BE2C (cell line): ENCODE measurements at regions not wholly inside any gene's neighbourhood (a gene's known extent, or its start where the extent isn't known, plus 50 kb on each side); places are given as distances from the start of the nearest gene placed in this dataset.
"Not testable (repeated sequence)": the region's sequence is repeated elsewhere in the genome, so short reads cannot be mapped to it uniquely, and the experiment has no call there.

Experiments used
- DNase-seq: peaks from one replicate; pipeline ENCODE4 v3.0.0-alpha.2; 2020
- H3K27me3 ChIP-seq: fragments of 250-450 bp; sonication (Bioruptor Pico); 2 replicates; pipeline ENCODE4 v1.5.1; 2020; ENCODE audit warnings: mild to moderate bottlenecking
- H3K36me3 ChIP-seq: fragments of 250-450 bp; sonication (Bioruptor Pico); 2 replicates; pipeline ENCODE4 v1.5.1; 2020; ENCODE audit warnings: mild to moderate bottlenecking
- H3K4me1 ChIP-seq: fragments of 250-450 bp; sonication (Bioruptor Pico); 2 replicates; pipeline ENCODE4 v1.5.1; 2020
- H3K4me3 ChIP-seq: 2 replicates; pipeline ENCODE4 v1.5.1; 2011; ENCODE audit warnings: low read depth, low read length
- H3K9me3 ChIP-seq: fragments of 250-450 bp; sonication (Bioruptor Pico); 2 replicates; pipeline ENCODE4 v1.5.1; 2020
- CTCF ChIP-seq: IDR thresholded peaks from 2 replicates; pipeline ENCODE4 v1.5.1; 2012; ENCODE audit warnings: mild to moderate bottlenecking, low read depth, low read length

DNA sequence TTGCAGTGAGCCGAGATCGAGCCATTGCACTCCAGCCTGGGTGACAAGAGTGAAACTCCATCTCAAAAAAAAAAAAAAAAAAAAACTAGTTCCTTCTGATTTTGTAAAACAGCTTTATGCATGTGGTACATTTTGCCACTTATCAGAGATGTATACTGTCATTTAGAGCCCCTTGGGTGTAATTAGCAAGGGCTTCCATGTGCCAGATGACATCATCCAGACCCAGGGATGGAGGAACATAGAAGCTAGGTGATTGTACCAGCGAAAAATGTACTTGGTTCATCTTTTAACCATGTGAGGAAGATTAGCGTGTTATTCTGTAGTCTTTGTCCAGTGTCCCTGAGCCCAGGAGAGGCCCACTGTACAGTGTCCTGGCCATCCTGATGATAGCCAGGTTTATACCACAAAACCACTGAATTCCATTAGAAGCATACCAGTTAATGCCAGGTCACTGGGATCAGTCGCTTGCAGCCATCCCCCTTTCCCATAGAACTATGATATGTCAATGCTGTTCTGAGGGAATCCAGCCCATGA is 239.3 kb upstream of the SGCD start:
- Histone ChIP-seq H3K4me1 (no peaks in the 10 kb centered on the region), H3K9me3 (no peaks in the 10 kb centered on the region), H3K27me3 (no peaks in the 10 kb centered on the region), H3K4me3 (no peak overlapping the region), H3K36me3 (no peaks in the 10 kb centered on the region)
- TF ChIP-seq CTCF = no peak
- DNase-seq = no peak

GRCh38 chr5:156089955-156090940 is 236.7 kb upstream of the SGCD start:
- H3K36me3 ChIP-seq, H3K9me3 ChIP-seq, H3K4me3 ChIP-seq, H3K4me1 ChIP-seq, H3K27me3 ChIP-seq, DNase-seq: not testable (repeated sequence)

GRCh38 chr5:156093024-156093423 is 233.9 kb upstream of the SGCD start:
- H3K4me1 ChIP-seq = no peaks in the 10 kb centered on the region
- no peaks in the 10 kb centered on the region for H3K27me3 ChIP-seq
- no peaks in the 10 kb centered on the region for H3K9me3 ChIP-seq
- no peak for TF ChIP-seq CTCF
- no peak overlapping the region for H3K4me3 ChIP-seq
- DNase-seq = no peak
- no peaks in the 10 kb centered on the region for H3K36me3 ChIP-seq

DNA sequence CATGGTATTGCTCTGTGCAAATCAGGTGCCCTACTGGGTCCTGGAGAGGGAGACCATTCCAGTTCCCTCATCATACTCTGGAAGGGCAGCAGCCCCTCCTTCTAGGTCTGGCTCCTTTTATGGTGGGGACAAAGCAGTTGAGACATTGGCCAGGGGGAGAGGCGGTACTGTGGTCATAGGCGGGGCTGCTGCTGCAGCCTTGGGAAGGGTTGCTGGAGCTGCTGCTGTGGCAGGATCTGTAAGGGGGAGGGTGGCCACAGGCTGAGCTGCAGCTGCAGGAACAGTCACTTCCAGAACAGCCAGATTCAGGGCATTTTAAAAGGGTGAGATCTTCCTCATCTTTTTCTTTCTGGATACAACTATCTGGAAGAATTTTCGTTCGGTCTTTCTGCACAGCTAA is 233.0 kb upstream of the SGCD start:
- H3K4me3 ChIP-seq = no peak overlapping the region
- no peak for TF ChIP-seq CTCF
- DNase-seq = no peak

GRCh38 chr5:156095709-156096241 is 231.2 kb upstream of the SGCD start:
- Histone ChIP-seq H3K4me1 (no peaks in the 10 kb centered on the region), H3K36me3 (no peaks in the 10 kb centered on the region), H3K9me3 (no peaks in the 10 kb centered on the region; the same call in 1 of the 2 replicates), H3K27me3 (no peaks in the 10 kb centered on the region), H3K4me3 (no peak overlapping the region)
- no peak for DNase-seq
- no peak for TF ChIP-seq CTCF

More for the DNA sequence above, 233.0 kb upstream of the SGCD start:
- Histone ChIP-seq H3K4me1 (no peaks in the 10 kb centered on the region), H3K27me3 (no peaks in the 10 kb centered on the region), H3K36me3 (no peaks in the 10 kb centered on the region), H3K9me3 (no peaks in the 10 kb centered on the region; the same call in 1 of the 2 replicates)

DNA sequence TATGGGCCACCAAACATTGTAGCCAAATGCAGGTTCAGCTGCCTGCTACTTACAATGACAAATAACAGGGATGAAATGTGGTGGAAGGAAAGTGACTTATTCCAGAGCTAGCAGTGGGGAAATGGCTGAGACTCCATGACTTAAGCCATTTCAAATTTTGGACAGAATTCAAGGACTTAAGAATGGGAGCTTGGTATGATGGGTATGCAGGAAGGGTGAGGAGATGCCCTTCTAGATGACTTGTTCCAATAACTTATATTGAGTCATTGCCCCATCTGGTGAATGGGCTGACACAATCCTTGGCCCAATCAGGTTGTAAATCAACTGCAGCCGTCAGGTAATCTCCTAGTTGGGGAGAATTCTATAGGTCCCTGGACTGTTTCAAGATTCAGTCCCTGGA is 230.7 kb upstream of the SGCD start:
- DNase-seq = no peak
- Histone ChIP-seq H3K4me3 (no peak overlapping the region), H3K9me3 (no peaks in the 10 kb centered on the region; the same call in 1 of the 2 replicates), H3K36me3 (no peaks in the 10 kb centered on the region), H3K4me1 (no peaks in the 10 kb centered on the region), H3K27me3 (no peaks in the 10 kb centered on the region)
- TF ChIP-seq CTCF = no peak
